ENCODE measurements at regions not wholly inside any gene's neighbourhood (a gene's known extent, or its start where the extent isn't known, plus 50 kb on each side); places are given as distances from the start of the nearest gene placed in this dataset.

DNA sequence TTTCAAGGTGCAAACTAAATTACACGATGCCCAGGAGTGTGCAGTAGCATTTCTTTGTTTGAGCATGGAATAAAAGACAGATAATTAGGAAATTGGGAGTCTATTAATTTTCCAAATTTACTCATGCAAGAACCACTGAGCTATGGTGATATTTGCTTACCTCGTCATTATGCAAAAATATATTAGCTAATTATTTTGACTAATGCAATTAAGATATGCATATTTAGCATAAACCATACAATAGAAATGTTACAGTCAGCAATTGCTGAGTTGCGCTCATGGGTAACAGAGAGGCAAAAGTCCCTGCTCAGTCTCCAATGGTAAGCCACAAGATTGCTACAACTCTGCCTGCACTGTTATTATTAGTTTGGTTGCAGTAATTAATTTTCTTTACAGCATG is 342.0 kb downstream of the TXNL1 start:
- Histone ChIP-seq H3K9ac (ENCODE audit: insufficient read length, low read depth) (no peak overlapping the region), H3K36me3 (ENCODE audit: insufficient read depth, insufficient read length, low read length) (no peaks in the 10 kb centered on the region), H3K4me3 (ENCODE audit: insufficient read length, low read depth) (no peak overlapping the region), H3K4me1 (ENCODE audit: insufficient read depth, insufficient read length) (no peaks in the 10 kb centered on the region), H3K27me3 (ENCODE audit: insufficient read depth, insufficient read length) (no peaks in the 10 kb centered on the region), H3K9me3 (ENCODE audit: insufficient read depth, low read length) (no peaks in the 10 kb centered on the region)
- TF ChIP-seq YY1 (IDR thresholded peaks at IDR 0.05; ENCODE audit: insufficient read depth, insufficient read length) (no peak), ZNF274 (IDR thresholded peaks at IDR 0.05; ENCODE audit: low read depth, low read length) (no peak), SUZ12 (IDR thresholded peaks at IDR 0.05; ENCODE audit: extremely low read depth, insufficient read depth, insufficient read length) (no peak)
- DNase-seq (ENCODE audit: low read depth, low spot score) = no peak

DNA sequence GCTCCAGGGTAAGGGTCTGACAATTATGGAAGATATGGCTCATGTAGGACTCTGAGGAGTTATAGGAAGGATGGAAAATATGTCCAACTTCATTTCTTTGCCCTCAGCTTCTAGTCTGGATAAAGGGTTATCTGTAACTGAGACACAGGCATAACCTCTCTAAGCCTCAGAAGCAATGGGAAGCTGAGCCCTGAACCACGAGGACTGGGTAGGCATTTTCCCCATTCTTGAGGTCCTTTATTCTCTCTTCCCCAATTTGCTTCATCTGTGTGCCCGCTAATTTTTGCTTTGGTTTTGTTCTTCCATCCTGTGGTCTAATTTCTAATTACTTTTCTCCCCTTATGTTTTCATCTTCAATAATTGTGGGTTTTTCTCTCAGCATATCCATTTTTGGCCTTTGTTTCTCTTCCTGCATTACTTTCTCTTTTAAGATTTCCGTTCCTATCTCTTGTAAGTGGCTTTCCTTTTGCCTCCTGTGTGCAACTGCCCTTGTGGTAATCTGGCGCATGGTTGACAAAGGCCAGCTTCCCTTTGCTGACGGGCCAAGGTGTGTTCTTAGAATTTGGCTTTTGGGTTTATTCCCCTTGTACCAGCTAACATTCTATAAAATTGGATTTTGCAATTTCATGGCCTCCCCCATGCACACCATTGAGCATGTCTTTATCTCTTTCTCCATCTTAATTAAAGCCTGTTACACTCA is 343.8 kb downstream of the TXNL1 start:
- no peak for DNase-seq (ENCODE audit: low read depth, low spot score)
- TF ChIP-seq YY1 (IDR thresholded peaks at IDR 0.05; ENCODE audit: insufficient read depth, insufficient read length) (no peak), SUZ12 (IDR thresholded peaks at IDR 0.05; ENCODE audit: extremely low read depth, insufficient read depth, insufficient read length) (no peak), ZNF274 (IDR thresholded peaks at IDR 0.05; ENCODE audit: low read depth, low read length) (no peak)
- no peak overlapping the region for H3K9ac ChIP-seq (ENCODE audit: insufficient read length, low read depth)
- no peaks in the 10 kb centered on the region for H3K36me3 ChIP-seq (ENCODE audit: insufficient read depth, insufficient read length, low read length)
- no peaks in the 10 kb centered on the region for H3K4me1 ChIP-seq (ENCODE audit: insufficient read depth, insufficient read length)
- H3K27me3 ChIP-seq (ENCODE audit: insufficient read depth, insufficient read length) = no peaks in the 10 kb centered on the region
- H3K4me3 ChIP-seq (ENCODE audit: insufficient read length, low read depth) = no peak overlapping the region
- no peaks in the 10 kb centered on the region for H3K9me3 ChIP-seq (ENCODE audit: insufficient read depth, low read length)

DNA sequence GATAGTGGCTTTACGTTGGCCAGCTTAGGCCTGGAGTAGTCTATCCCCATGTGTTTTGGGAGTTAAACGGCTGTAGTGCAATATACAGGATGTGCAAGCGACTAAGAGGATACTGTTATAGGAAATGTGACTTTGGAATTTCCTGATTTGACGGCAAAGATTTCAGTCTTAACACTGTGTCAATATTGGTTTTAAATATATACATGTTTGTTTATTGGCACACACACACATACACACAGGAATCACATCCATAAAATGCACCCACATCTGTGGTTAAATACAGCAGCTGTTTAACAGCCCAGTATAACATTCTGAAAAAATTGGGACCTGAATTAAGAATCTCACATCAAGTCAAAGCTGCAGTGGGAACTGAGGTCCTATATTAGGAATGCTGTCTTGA is 347.1 kb downstream of the TXNL1 start:
- TF ChIP-seq ZNF274 (IDR thresholded peaks at IDR 0.05; ENCODE audit: low read depth, low read length) (no peak), SUZ12 (IDR thresholded peaks at IDR 0.05; ENCODE audit: extremely low read depth, insufficient read depth, insufficient read length) (no peak), YY1 (IDR thresholded peaks at IDR 0.05; ENCODE audit: insufficient read depth, insufficient read length) (no peak)
- DNase-seq (ENCODE audit: low read depth, low spot score) = no peak
- no peaks in the 10 kb centered on the region for H3K27me3 ChIP-seq (ENCODE audit: insufficient read depth, insufficient read length)

DNA sequence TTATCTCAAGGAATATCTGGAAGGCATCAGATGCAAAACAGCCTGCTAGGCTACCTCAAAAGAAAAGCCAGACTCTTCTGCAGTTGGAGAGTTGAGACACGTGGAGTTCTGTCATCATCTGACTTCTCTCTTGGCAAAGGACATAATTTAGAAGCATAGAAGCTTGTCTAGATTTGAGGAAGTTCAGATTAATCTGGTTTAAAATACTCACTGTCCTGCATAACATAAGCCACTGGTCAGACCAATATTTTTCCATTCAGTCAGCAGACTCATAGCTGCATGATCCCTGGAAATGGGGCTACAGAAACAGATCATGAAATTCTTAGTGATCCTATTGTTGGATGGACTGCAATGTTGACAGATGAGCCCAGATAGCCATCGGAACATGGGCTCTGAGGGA is 349.0 kb downstream of the TXNL1 start:
- Histone ChIP-seq H3K4me3 (ENCODE audit: insufficient read length, low read depth) (no peak overlapping the region), H3K36me3 (ENCODE audit: insufficient read depth, insufficient read length, low read length) (no peaks in the 10 kb centered on the region), H3K27me3 (ENCODE audit: insufficient read depth, insufficient read length) (no peaks in the 10 kb centered on the region), H3K4me1 (ENCODE audit: insufficient read depth, insufficient read length) (no peaks in the 10 kb centered on the region), H3K9me3 (ENCODE audit: insufficient read depth, low read length) (no peaks in the 10 kb centered on the region), H3K9ac (ENCODE audit: insufficient read length, low read depth) (no peak overlapping the region)
- no peak for TF ChIP-seq ZNF274 (IDR thresholded peaks at IDR 0.05; ENCODE audit: low read depth, low read length)
- TF ChIP-seq SUZ12 (IDR thresholded peaks at IDR 0.05; ENCODE audit: extremely low read depth, insufficient read depth, insufficient read length) = no peak
- TF ChIP-seq YY1 (IDR thresholded peaks at IDR 0.05; ENCODE audit: insufficient read depth, insufficient read length) = no peak
- DNase-seq (ENCODE audit: low read depth, low spot score) = no peak

More for the DNA sequence above, 347.1 kb downstream of the TXNL1 start:
- H3K9me3 ChIP-seq (ENCODE audit: insufficient read depth, low read length) = no peaks in the 10 kb centered on the region
- H3K9ac ChIP-seq (ENCODE audit: insufficient read length, low read depth) = no peak overlapping the region
- no peak overlapping the region for H3K4me3 ChIP-seq (ENCODE audit: insufficient read length, low read depth)
- H3K4me1 ChIP-seq (ENCODE audit: insufficient read depth, insufficient read length) = no peaks in the 10 kb centered on the region
- H3K36me3 ChIP-seq (ENCODE audit: insufficient read depth, insufficient read length, low read length) = no peaks in the 10 kb centered on the region

DNA sequence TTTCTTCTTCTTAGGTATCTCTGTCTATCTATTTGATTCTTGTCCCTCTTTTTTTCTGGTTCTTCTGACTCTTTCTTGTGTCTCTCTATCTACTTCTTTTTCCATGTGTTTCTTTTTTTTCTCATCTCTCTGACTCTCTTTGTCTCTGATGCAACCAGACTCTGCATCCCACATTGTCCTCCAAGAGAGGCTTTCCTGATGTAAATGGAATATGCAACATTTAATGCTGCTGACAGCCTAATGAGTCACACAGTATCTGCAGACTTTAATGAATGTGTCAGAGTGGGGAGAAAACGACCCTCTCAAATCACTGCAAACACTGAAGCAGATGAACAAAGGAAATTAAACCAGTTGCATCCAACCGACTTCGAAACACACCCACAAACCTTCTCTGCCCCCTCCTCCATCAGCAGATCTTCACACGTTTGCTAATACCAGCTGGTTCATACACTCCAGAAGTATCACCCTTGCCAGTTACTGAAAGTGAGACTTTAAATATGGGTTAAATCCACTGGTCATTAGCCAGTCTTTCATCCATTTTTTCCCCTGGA is 351.5 kb downstream of the TXNL1 start:
- Histone ChIP-seq H3K4me3 (ENCODE audit: insufficient read length, low read depth) (no peak overlapping the region), H3K27me3 (ENCODE audit: insufficient read depth, insufficient read length) (no peaks in the 10 kb centered on the region), H3K36me3 (ENCODE audit: insufficient read depth, insufficient read length, low read length) (no peaks in the 10 kb centered on the region), H3K4me1 (ENCODE audit: insufficient read depth, insufficient read length) (no peaks in the 10 kb centered on the region), H3K9ac (ENCODE audit: insufficient read length, low read depth) (no peak overlapping the region), H3K9me3 (ENCODE audit: insufficient read depth, low read length) (no peaks in the 10 kb centered on the region)
- TF ChIP-seq YY1 (IDR thresholded peaks at IDR 0.05; ENCODE audit: insufficient read depth, insufficient read length) (no peak), SUZ12 (IDR thresholded peaks at IDR 0.05; ENCODE audit: extremely low read depth, insufficient read depth, insufficient read length) (no peak), ZNF274 (IDR thresholded peaks at IDR 0.05; ENCODE audit: low read depth, low read length) (no peak)
- no peak for DNase-seq (ENCODE audit: low read depth, low spot score)

DNA sequence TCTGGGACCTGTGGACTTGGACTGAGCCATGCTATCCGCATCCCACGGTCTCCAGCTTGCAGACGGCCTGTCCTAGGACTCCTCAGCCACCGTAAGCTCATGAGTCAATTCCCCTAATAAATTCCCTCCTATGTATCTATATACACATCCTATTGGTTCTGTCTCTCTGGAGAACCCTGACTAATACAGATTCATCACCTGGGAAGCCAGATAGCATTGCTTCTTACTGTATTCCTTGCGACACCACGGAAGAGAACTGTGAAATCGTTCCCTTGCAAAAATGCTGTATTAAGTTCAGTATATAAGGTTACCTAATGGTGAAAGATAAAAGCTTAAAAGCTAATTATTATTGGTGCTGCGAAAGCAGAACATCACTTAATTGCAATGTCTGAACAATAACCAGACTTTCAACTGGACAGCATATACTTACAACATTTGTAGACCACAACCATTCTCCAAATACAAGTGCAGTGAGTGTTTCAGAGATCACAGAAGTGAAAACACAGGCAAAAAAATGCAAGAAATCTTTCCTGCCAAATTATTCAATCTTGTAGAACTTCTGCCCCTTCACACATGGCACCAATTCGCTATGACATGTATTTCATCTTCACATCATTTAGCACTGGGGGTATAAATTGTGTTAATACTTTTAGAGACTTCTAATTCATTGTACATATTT is 352.9 kb downstream of the TXNL1 start:
- Histone ChIP-seq H3K4me1 (ENCODE audit: insufficient read depth, insufficient read length) (no peaks in the 10 kb centered on the region), H3K4me3 (ENCODE audit: insufficient read length, low read depth) (no peak overlapping the region), H3K36me3 (ENCODE audit: insufficient read depth, insufficient read length, low read length) (no peaks in the 10 kb centered on the region), H3K9me3 (ENCODE audit: insufficient read depth, low read length) (no peaks in the 10 kb centered on the region), H3K9ac (ENCODE audit: insufficient read length, low read depth) (no peak overlapping the region), H3K27me3 (ENCODE audit: insufficient read depth, insufficient read length) (no peaks in the 10 kb centered on the region)
- no peak for DNase-seq (ENCODE audit: low read depth, low spot score)
- TF ChIP-seq SUZ12 (IDR thresholded peaks at IDR 0.05; ENCODE audit: extremely low read depth, insufficient read depth, insufficient read length) = no peak
- no peak for TF ChIP-seq ZNF274 (IDR thresholded peaks at IDR 0.05; ENCODE audit: low read depth, low read length)
- no peak for TF ChIP-seq YY1 (IDR thresholded peaks at IDR 0.05; ENCODE audit: insufficient read depth, insufficient read length)

DNA sequence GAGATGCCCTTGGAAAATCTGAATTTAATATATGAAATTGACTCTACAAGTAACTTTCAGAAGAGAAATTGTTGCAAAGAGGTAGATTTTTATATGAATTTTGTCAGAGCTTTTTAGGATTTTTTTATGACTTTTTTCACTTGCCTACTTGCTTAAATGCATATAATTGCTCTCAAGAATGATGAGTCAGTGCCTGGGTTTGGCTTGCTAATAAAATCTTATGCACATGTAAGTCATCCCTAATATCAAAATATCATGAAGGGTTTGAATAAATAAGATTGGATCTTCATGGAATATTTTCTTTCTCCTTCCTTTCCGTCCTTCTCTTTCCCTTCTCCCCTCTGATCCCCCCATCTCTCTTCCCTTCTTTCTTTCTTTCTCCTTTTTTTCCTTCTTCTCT is 354.1 kb downstream of the TXNL1 start:
- DNase-seq (ENCODE audit: low read depth, low spot score) = no peak
- H3K9ac ChIP-seq (ENCODE audit: insufficient read length, low read depth) = no peak overlapping the region
- H3K27me3 ChIP-seq (ENCODE audit: insufficient read depth, insufficient read length) = no peaks in the 10 kb centered on the region
- H3K4me1 ChIP-seq (ENCODE audit: insufficient read depth, insufficient read length) = no peaks in the 10 kb centered on the region
- H3K36me3 ChIP-seq (ENCODE audit: insufficient read depth, insufficient read length, low read length) = no peaks in the 10 kb centered on the region
- H3K9me3 ChIP-seq (ENCODE audit: insufficient read depth, low read length) = no peaks in the 10 kb centered on the region
- no peak overlapping the region for H3K4me3 ChIP-seq (ENCODE audit: insufficient read length, low read depth)
- no peak for TF ChIP-seq SUZ12 (IDR thresholded peaks at IDR 0.05; ENCODE audit: extremely low read depth, insufficient read depth, insufficient read length)
- no peak for TF ChIP-seq YY1 (IDR thresholded peaks at IDR 0.05; ENCODE audit: insufficient read depth, insufficient read length)
- no peak for TF ChIP-seq ZNF274 (IDR thresholded peaks at IDR 0.05; ENCODE audit: low read depth, low read length)
